DMS114 treated with DMSO at 0.1 percent for 48 hours (cell line): ENCODE measurements at regions not wholly inside any gene's neighbourhood (a gene's known extent, or its start where the extent isn't known, plus 50 kb on each side); places are given as distances from the start of the nearest gene placed in this dataset.
"Not testable (repeated sequence)": the region's sequence is repeated elsewhere in the genome, so short reads cannot be mapped to it uniquely, and the experiment has no call there.

Experiments used
- DNase-seq: peaks from one replicate; lab custom pipeline; 2025; ENCODE audit not compliant: unreplicated experiment; lab: John Stamatoyannopoulos, UW

GRCh38 chr6:76856065-76856464 lies 607.2 kb downstream of the HTR1B start:
- no peak for DNase-seq

DNA sequence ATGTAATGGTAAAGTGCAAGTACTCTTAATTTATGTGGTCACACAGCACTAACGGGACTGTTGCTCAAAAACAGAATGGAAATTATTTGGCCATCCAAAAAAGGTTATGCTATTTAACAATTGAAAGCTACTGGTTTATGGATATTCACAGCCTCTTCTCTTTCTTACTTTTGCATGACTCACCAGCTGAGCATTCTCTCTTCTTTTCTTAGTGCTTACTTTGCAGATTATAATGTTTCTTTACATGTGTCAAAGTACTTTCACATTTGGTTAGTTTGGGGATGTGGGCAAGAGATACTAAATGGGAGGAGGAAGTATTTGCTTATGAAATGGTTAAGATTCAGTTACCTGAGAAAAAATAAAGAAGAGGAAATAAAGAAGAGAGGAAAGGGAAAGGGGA lies 610.5 kb downstream of the HTR1B start:
- DNase-seq = no peak

DNA sequence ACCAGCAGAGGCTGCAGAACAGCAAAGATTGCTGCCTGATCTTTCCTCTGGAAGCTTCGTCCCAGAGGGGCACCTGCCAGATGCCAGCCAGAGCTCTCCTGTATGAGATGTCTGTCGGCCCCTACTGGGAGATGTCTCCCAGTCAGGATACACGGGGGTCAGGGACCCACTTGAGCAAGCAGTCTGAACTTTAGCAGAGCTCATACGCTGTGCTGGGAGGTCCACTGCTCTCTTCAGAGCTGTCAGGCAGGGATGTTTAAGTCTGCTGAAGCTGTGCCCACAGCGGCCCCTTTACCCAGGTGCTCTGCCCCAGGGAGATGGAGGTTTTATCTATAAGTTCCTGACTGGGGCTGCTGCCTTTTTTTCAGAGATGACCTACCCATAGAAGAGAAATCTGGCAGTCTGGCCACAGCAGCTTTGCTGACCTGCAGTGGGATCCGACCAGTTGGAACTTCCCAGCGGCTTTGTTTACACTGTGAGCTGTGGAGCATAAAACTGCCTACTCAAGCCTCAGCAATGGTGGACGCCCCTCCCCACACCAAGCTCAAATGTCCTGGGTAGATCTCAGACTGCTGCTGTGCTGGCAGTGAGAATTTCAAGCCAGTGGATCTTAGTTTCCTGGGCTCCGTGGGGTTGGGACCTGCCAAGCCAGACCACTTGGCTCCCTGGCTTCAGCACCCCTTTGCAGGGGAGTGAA lies 613.9 kb downstream of the HTR1B start:
- not testable (repeated sequence) for DNase-seq

- DNase-seq = no peak
Measured at GRCh38 chr6:76843054-76843822, 620.1 kb downstream of the HTR1B start.

DNA sequence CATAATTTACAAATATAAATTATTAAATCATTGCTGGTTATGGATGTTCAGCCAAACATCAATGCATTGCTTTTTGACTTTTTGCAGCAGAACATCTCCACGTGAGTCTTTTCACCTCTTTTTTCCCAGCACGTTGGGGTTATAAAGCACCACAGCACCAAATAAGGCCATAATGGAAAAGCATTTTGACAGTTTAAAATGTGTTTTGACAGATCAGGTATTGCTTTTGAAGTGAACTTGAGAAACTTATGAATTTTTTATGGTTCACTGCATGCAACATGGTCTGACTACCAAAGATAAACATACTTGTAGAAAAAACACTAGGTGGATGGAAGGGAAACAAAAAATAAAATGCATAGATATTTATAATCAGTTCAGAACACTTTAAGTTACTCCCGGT lies 622.4 kb downstream of the HTR1B start:
- DNase-seq = no peak

- DNase-seq = no peak
Measured at GRCh38 chr6:76840041-76840745, 623.1 kb downstream of the HTR1B start.

- DNase-seq = no peak
Measured at GRCh38 chr6:76839505-76839904, 623.8 kb downstream of the HTR1B start.

DNA sequence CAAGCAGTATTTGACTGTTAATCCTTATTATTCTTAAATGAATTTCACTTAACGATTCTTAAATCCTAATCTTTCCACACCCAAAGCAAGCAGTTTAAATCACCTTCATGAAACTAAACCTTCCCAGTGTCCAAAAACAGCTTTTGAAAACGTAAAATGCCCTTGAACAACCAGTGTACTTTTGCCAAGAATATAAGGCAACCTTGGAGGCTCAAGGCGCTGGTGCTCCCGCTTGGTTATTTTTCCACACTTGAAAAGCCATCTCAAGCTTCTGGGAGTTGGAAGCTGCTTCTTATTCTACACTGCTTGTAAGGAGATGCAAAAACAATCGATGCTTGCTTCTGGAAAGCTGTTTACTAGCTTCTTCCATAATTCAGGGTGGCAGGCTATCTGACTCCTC lies 625.7 kb downstream of the HTR1B start:
- DNase-seq = no peak

DNA sequence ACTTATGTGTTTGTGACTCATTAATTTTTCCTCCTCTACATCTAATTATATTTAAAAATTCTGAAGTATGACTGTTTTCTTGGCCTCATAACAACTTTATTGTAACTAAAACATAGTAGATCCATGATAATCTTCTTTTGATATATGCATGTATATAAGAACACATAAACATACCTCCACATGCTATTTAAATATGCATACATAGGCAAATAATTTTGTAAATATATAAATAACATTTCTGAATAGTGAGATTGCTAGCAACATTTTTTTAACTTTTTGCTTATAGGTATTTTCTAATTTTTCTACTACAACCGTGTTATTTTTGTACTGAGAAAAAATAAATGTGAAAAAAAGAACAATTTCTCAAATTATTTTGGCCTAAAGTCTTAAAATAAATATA lies 627.6 kb downstream of the HTR1B start:
- no peak for DNase-seq

GRCh38 chr6:76835293-76835692 lies 628.0 kb downstream of the HTR1B start:
- DNase-seq = no peak

DNA sequence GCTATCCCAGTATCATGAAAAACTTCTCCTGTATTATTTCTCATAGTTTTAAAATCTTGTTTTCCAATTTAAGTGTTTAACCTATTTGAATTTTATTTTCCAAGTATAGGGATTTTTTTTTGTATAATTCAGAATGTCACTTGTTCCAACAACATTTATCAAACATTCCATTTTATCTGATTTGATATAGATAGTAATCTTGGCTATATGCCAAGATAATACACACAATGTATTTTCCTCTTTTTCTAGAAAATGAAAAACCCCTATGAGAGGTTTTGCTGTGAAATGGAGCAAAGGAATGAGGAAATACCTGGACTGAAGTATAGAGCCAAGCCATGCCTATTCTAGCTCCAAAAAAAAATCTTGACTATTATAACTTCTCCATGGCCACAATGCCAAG lies 628.9 kb downstream of the HTR1B start:
- no peak for DNase-seq

DNA sequence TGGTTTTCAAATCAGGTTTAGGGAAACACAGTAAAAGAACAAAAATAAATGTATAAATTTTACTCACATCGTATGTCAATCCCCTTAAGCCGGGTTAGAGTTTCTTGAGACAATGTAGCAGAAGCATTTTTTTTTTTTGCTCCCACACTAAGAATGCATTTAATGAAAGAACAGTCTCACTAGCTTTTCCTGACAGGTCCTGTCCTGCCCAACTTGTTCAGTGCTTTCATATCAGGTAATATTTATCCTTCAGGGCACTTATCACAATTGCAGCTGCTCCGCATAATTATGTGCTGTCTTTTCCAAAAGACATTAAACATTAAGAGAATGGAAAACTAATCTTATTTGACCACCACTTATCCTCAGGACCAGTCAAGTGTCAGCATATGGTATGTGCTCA lies 632.0 kb downstream of the HTR1B start:
- no peak for DNase-seq

GRCh38 chr6:76823578-76823977 lies 639.7 kb downstream of the HTR1B start:
- not testable (repeated sequence) for DNase-seq

- no peak for DNase-seq
Measured at GRCh38 chr6:76818451-76818850, 644.8 kb downstream of the HTR1B start.

GRCh38 chr6:76817429-76817828 lies 645.9 kb downstream of the HTR1B start:
- no peak for DNase-seq

DNA sequence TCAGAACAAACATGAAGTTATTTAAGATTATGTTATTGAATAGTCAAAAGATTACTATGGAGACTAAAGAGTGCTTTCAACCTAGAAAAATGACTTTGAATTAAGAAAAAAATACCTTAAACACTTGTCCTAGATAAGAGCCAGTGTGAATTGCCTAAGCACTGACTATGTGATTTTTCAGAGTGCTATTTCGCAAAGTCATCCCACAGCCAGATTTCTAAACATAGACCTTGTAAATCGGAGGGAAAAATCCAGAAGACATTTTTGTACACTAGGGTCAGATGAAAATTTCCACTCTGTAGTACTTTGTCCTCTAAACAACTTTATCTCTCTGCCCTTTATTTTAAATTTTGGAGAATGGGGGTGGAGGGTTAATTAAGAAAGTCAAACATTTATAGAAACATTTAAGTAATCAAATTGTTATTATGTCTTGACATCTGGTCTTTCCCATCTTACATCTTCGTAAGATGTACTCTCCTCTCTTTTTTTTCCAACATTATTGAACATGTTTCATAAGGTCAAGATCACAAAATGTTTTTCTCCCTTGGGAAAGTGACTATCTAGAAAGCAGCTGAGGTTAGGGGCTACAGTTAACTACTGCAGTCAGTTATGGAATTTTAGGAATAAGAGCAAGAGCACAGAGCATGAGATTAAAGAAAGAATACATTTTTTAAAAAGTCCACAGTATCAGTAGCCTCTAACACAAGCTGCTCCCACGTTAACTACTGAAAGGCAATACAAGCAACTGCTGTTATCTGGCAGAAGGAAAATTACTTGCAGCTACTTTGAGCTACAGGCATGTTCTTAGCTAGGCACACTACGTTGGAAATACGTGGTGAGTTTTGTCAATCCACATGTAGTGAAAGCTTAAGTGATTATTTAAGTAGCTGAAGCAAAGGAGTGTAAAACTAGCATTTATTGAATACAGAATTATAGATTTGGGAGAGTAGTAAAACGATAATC lies 648.5 kb downstream of the HTR1B start:
- no peak for DNase-seq

DNA sequence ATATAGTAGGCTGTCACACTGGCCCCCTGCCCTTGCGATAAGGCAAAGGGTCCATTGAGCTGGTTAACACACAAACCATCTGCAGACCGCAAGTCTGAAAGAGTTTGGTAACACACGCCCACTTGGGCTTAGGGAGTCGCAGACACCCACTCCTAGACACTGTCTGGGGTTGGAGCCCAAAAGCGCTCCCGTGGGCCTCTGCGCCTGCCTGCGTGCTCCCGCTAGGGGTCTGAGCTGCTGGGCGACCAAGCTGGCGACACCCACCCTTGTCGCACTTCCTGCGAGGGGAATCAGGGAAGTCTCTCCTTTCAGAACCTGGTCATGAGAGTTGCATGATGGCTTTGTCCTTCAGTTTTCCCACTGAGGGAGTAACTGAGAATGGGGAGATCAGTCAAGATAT lies 653.0 kb downstream of the HTR1B start:
- DNase-seq = no peak

DNA sequence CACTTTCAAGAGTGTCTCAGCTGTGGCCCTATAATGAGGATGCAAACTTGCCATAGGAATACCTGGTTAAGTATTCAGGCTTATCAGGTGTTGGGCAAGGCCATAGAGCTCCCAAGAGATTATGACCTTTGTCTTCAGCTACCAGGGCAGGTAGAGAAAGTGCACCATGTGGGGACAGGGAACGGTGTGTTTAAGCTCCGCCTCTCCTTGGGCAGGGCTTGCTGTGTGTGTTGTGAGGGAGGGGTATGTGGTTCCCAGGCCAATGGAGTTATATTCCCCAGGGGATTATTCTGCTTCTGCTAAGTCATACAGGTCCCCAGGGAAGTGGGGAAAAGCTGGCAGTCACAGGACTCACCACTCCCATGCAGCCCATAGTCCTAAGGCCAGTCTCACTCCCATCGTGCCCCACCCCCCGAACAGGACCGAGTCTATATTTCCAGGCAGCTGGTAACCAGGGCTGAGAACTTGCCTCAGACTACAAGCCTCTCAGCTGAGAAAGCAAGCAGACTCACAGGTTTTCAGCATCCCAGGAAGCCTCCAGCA lies 660.2 kb downstream of the HTR1B start:
- DNase-seq = no peak

DNA sequence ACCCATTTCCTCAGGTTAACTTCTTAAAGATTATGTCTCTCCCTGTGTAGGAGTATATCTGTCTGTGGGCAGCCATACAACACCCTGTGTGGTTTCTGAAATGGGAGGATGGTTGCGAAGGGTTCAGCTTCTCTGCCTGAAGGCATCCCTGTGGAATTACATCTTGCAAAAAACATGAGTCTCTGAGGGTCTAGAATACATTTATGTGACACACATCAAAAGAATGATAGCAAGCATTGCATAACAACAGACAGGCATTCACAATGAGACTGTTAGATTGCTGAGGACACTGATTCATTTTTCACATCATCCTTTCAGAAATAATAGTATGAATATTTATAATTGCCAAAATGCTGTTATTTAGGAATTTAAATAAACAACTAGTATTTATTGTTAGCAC lies 670.9 kb downstream of the HTR1B start:
- DNase-seq = no peak

- DNase-seq = no peak
Measured at GRCh38 chr6:76790881-76791280, 672.4 kb downstream of the HTR1B start.
